GM04504 (cell line): ENCODE measurements at regions not wholly inside any gene's neighbourhood (a gene's known extent, or its start where the extent isn't known, plus 50 kb on each side); places are given as distances from the start of the nearest gene placed in this dataset.
"Not testable (repeated sequence)": the region's sequence is repeated elsewhere in the genome, so short reads cannot be mapped to it uniquely, and the experiment has no call there.

Experiments
- DNase-seq: peaks from one replicate; pipeline ENCODE4 v3.0.0-alpha.2; 2012; ENCODE audit warnings: low read depth

GRCh38 chr4:64822405-64822804 is 413.2 kb upstream of the TECRL start:
- DNase-seq = no peak

- DNase-seq = no peak
Measured at GRCh38 chr4:64821219-64821976, 412.1 kb upstream of the TECRL start.

GRCh38 chr4:64814616-64815015 is 405.4 kb upstream of the TECRL start:
- DNase-seq = no peak

- no peak for DNase-seq
Measured at GRCh38 chr4:64807821-64808220, 398.6 kb upstream of the TECRL start.

GRCh38 chr4:64799751-64800150 is 390.5 kb upstream of the TECRL start:
- no peak for DNase-seq

- not testable (repeated sequence) for DNase-seq
Measured at GRCh38 chr4:64798828-64799227, 389.6 kb upstream of the TECRL start.

GRCh38 chr4:64796581-64796980 is 387.3 kb upstream of the TECRL start:
- no peak for DNase-seq

GRCh38 chr4:64784125-64784524 is 374.9 kb upstream of the TECRL start:
- peak; percentile 3 for DNase-seq

GRCh38 chr4:64781737-64782326 is 372.6 kb upstream of the TECRL start:
- peak; percentile 7 for DNase-seq

GRCh38 chr4:64780664-64781063 is 371.4 kb upstream of the TECRL start:
- no peak for DNase-seq

GRCh38 chr4:64777286-64777685 is 368.0 kb upstream of the TECRL start:
- no peak for DNase-seq

GRCh38 chr4:64776820-64777219 is 367.6 kb upstream of the TECRL start:
- no peak for DNase-seq

GRCh38 chr4:64774626-64775025 is 365.4 kb upstream of the TECRL start:
- no peak for DNase-seq

GRCh38 chr4:64771149-64771548 is 361.9 kb upstream of the TECRL start:
- DNase-seq = no peak

GRCh38 chr4:64767547-64767946 is 358.3 kb upstream of the TECRL start:
- no peak for DNase-seq

- DNase-seq = no peak
Measured at GRCh38 chr4:64766565-64766964, 357.3 kb upstream of the TECRL start.

GRCh38 chr4:64756016-64756415 is 346.8 kb upstream of the TECRL start:
- DNase-seq = peak; percentile 3

GRCh38 chr4:64747919-64748715 is 338.9 kb upstream of the TECRL start:
- no peak for DNase-seq

- no peak for DNase-seq
Measured at GRCh38 chr4:64738240-64738639, 329.0 kb upstream of the TECRL start.

- DNase-seq = not testable (repeated sequence)
Measured at GRCh38 chr4:64737854-64738138, 328.5 kb upstream of the TECRL start.

GRCh38 chr4:64737026-64737853 is 328.0 kb upstream of the TECRL start:
- DNase-seq = no peak

GRCh38 chr4:64729561-64729960 is 320.3 kb upstream of the TECRL start:
- no peak for DNase-seq
